ENCODE measurements at regions not wholly inside any gene's neighbourhood (a gene's known extent, or its start where the extent isn't known, plus 50 kb on each side); places are given as distances from the start of the nearest gene placed in this dataset.
"Not testable (repeated sequence)": the region's sequence is repeated elsewhere in the genome, so short reads cannot be mapped to it uniquely, and the experiment has no call there.

GRCh38 chr5:158599157-158599556, 500.6 kb downstream of the EBF1 start:
- no peaks in the 10 kb centered on the region for H3K4me1 Mint-ChIP-seq (ENCODE audit: low read depth)
- ChIA-PET POLR2A (no interaction called here), CTCF (no interaction called here)
- no peaks in the 10 kb centered on the region for H3K9me3 Mint-ChIP-seq (ENCODE audit: insufficient read depth)
- H3K27me3 Mint-ChIP-seq (ENCODE audit: low read depth): no peaks in the 10 kb centered on the region
- no peak overlapping the region for H3K27ac Mint-ChIP-seq
- DNase-seq: no peak
- no peak for ATAC-seq
- H3K4me3 Mint-ChIP-seq: no peak overlapping the region
- no peaks in the 10 kb centered on the region for H3K36me3 Mint-ChIP-seq (ENCODE audit: low read depth)

- DNase-seq: no peak
- Mint-ChIP-seq H3K27me3 (ENCODE audit: low read depth) (no peaks in the 10 kb centered on the region), H3K4me3 (no peak overlapping the region), H3K27ac (no peak overlapping the region), H3K36me3 (ENCODE audit: low read depth) (no peaks in the 10 kb centered on the region), H3K4me1 (ENCODE audit: low read depth) (peaks cover 2% of the 10 kb centered on the region), H3K9me3 (ENCODE audit: insufficient read depth) (no peaks in the 10 kb centered on the region)
- ATAC-seq: no peak
- POLR2A ChIA-PET: no interaction called here
- CTCF ChIA-PET: no interaction called here
Observed at GRCh38 chr5:158594595-158595242, 505.0 kb downstream of the EBF1 start.

- ATAC-seq (no peak), DNase-seq (no peak)
- ChIA-PET CTCF (no interaction called here), POLR2A (no interaction called here)
- peaks cover 2% of the 10 kb centered on the region for H3K4me1 Mint-ChIP-seq (ENCODE audit: low read depth)
- no peaks in the 10 kb centered on the region for H3K36me3 Mint-ChIP-seq (ENCODE audit: low read depth)
- no peak overlapping the region for H3K4me3 Mint-ChIP-seq
- H3K27me3 Mint-ChIP-seq (ENCODE audit: low read depth): no peaks in the 10 kb centered on the region
- no peaks in the 10 kb centered on the region for H3K9me3 Mint-ChIP-seq (ENCODE audit: insufficient read depth)
- H3K27ac Mint-ChIP-seq: no peak overlapping the region
Observed at GRCh38 chr5:158593925-158594324, 505.8 kb downstream of the EBF1 start.

- Mint-ChIP-seq H3K4me3 (no peak overlapping the region), H3K9me3 (ENCODE audit: insufficient read depth) (no peaks in the 10 kb centered on the region), H3K27ac (no peak overlapping the region), H3K4me1 (ENCODE audit: low read depth) (peaks cover 2% of the 10 kb centered on the region), H3K27me3 (ENCODE audit: low read depth) (no peaks in the 10 kb centered on the region), H3K36me3 (ENCODE audit: low read depth) (no peaks in the 10 kb centered on the region)
- ChIA-PET CTCF (no interaction called here), POLR2A (no interaction called here)
- no peak for DNase-seq
- ATAC-seq: no peak
Observed at GRCh38 chr5:158591301-158591863, 508.3 kb downstream of the EBF1 start.

GRCh38 chr5:158590746-158591300, 508.9 kb downstream of the EBF1 start:
- no peak for DNase-seq
- H3K9me3 Mint-ChIP-seq (ENCODE audit: insufficient read depth): no peaks in the 10 kb centered on the region
- H3K4me3 Mint-ChIP-seq: no peak overlapping the region
- POLR2A ChIA-PET: no interaction called here
- H3K27me3 Mint-ChIP-seq (ENCODE audit: low read depth): no peaks in the 10 kb centered on the region
- ATAC-seq: no peak
- peaks cover 2% of the 10 kb centered on the region for H3K4me1 Mint-ChIP-seq (ENCODE audit: low read depth)
- no peak overlapping the region for H3K27ac Mint-ChIP-seq
- CTCF ChIA-PET: no interaction called here
- no peaks in the 10 kb centered on the region for H3K36me3 Mint-ChIP-seq (ENCODE audit: low read depth)

- POLR2A ChIA-PET: no interaction called here
- H3K27me3 Mint-ChIP-seq (ENCODE audit: low read depth): no peaks in the 10 kb centered on the region
- H3K36me3 Mint-ChIP-seq (ENCODE audit: low read depth): no peaks in the 10 kb centered on the region
- DNase-seq: no peak
- CTCF ChIA-PET: no interaction called here
- no peak overlapping the region for H3K4me3 Mint-ChIP-seq
- peaks cover 6% of the 10 kb centered on the region for H3K9me3 Mint-ChIP-seq (ENCODE audit: insufficient read depth)
- no peak overlapping the region for H3K27ac Mint-ChIP-seq
- peaks cover 2% of the 10 kb centered on the region for H3K4me1 Mint-ChIP-seq (ENCODE audit: low read depth)
- ATAC-seq: no peak
Observed at GRCh38 chr5:158589939-158590338, 509.8 kb downstream of the EBF1 start.

GRCh38 chr5:158588617-158589016, 511.1 kb downstream of the EBF1 start:
- DNase-seq (no peak), ATAC-seq (no peak)
- ChIA-PET POLR2A (no interaction called here), CTCF (no interaction called here)
- H3K27ac Mint-ChIP-seq: no peak overlapping the region
- no peaks in the 10 kb centered on the region for H3K27me3 Mint-ChIP-seq (ENCODE audit: low read depth)
- H3K4me3 Mint-ChIP-seq: no peak overlapping the region
- no peaks in the 10 kb centered on the region for H3K36me3 Mint-ChIP-seq (ENCODE audit: low read depth)
- H3K9me3 Mint-ChIP-seq (ENCODE audit: insufficient read depth): peaks cover 7% of the 10 kb centered on the region
- peaks cover 2% of the 10 kb centered on the region for H3K4me1 Mint-ChIP-seq (ENCODE audit: low read depth)

- CTCF ChIA-PET: no interaction called here
- Mint-ChIP-seq H3K27ac (no peak overlapping the region), H3K36me3 (ENCODE audit: low read depth) (no peaks in the 10 kb centered on the region), H3K4me1 (ENCODE audit: low read depth) (peaks cover 2% of the 10 kb centered on the region), H3K4me3 (no peak overlapping the region), H3K27me3 (ENCODE audit: low read depth) (no peaks in the 10 kb centered on the region), H3K9me3 (ENCODE audit: insufficient read depth) (peaks cover 11% of the 10 kb centered on the region)
- DNase-seq (no peak), ATAC-seq (no peak)
- POLR2A ChIA-PET: no interaction called here
Observed at GRCh38 chr5:158586054-158586453, 513.7 kb downstream of the EBF1 start.

GRCh38 chr5:158582669-158583068, 517.0 kb downstream of the EBF1 start:
- H3K27me3 Mint-ChIP-seq (ENCODE audit: low read depth); H3K36me3 Mint-ChIP-seq (ENCODE audit: low read depth); H3K4me1 Mint-ChIP-seq (ENCODE audit: low read depth); DNase-seq; CTCF ChIA-PET; H3K27ac Mint-ChIP-seq; H3K4me3 Mint-ChIP-seq; ATAC-seq; POLR2A ChIA-PET: not testable (repeated sequence)
- H3K9me3 Mint-ChIP-seq (ENCODE audit: insufficient read depth): peaks cover 19% of the 10 kb centered on the region

GRCh38 chr5:158573829-158574228, 525.9 kb downstream of the EBF1 start:
- DNase-seq (no peak), ATAC-seq (no peak)
- H3K27me3 Mint-ChIP-seq (ENCODE audit: low read depth): no peaks in the 10 kb centered on the region
- no peaks in the 10 kb centered on the region for H3K4me1 Mint-ChIP-seq (ENCODE audit: low read depth)
- H3K4me3 Mint-ChIP-seq: no peak overlapping the region
- H3K9me3 Mint-ChIP-seq (ENCODE audit: insufficient read depth): peaks cover 12% of the 10 kb centered on the region
- no peaks in the 10 kb centered on the region for H3K36me3 Mint-ChIP-seq (ENCODE audit: low read depth)
- POLR2A ChIA-PET: no interaction called here
- CTCF ChIA-PET: no interaction called here
- H3K27ac Mint-ChIP-seq: no peak overlapping the region

- no peaks in the 10 kb centered on the region for H3K27me3 Mint-ChIP-seq (ENCODE audit: low read depth)
- no peaks in the 10 kb centered on the region for H3K9me3 Mint-ChIP-seq (ENCODE audit: insufficient read depth)
- H3K27ac Mint-ChIP-seq: no peak overlapping the region
- no peaks in the 10 kb centered on the region for H3K4me1 Mint-ChIP-seq (ENCODE audit: low read depth)
- H3K4me3 Mint-ChIP-seq: no peak overlapping the region
- no peaks in the 10 kb centered on the region for H3K36me3 Mint-ChIP-seq (ENCODE audit: low read depth)
- ChIA-PET POLR2A (no interaction called here), CTCF (no interaction called here)
- no peak for ATAC-seq
- DNase-seq: no peak
Observed at GRCh38 chr5:158570502-158570901, 529.2 kb downstream of the EBF1 start.

- no peak overlapping the region for H3K27ac Mint-ChIP-seq
Observed at GRCh38 chr5:158569534-158569933, 530.2 kb downstream of the EBF1 start.

More at GRCh38 chr5:158569534-158569933, 530.2 kb downstream of the EBF1 start:
- Mint-ChIP-seq H3K4me3 (no peak overlapping the region), H3K9me3 (ENCODE audit: insufficient read depth) (no peaks in the 10 kb centered on the region), H3K27me3 (ENCODE audit: low read depth) (no peaks in the 10 kb centered on the region), H3K4me1 (ENCODE audit: low read depth) (no peaks in the 10 kb centered on the region), H3K36me3 (ENCODE audit: low read depth) (no peaks in the 10 kb centered on the region)
- no peak for ATAC-seq
- CTCF ChIA-PET: no interaction called here
- POLR2A ChIA-PET: interaction anchor here (0.7 kb wide), 1 partner anchor 225 kb away, joined by 3 read pairs; no protein-coding TSS in a partner anchor
- no peak for DNase-seq
